ENCODE measurements at regions not wholly inside any gene's neighbourhood (a gene's known extent, or its start where the extent isn't known, plus 50 kb on each side); places are given as distances from the start of the nearest gene placed in this dataset.

DNA sequence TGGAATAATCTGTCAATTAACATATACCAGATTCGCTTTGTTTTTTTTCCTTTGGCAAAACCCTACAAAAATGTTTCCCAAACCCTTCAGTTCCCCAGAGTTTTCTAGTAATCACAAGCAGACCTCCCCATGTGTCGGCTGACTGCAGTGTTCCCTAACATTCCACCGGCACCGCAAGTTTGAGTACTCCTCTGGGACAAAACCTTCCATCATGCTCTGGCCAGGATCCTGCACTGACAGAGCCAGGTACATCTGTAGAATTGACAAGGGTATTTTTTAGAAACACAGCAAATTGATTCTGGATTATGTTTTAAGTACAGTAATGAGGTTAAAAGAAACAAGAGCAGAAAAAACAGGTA, 174.7 kb downstream of the GAS1 start:
- H3K9me3 ChIP-seq (replicated peaks; ENCODE audit: control insufficient read depth, insufficient read depth, low read depth, low read length), result no peaks in the 10 kb centered on the region
- H3K79me2 ChIP-seq (ENCODE audit: control insufficient read depth, insufficient read depth, low read length), result no peaks in the 10 kb centered on the region
- ChIA-PET POLR2A (no interaction called here), CTCF (ENCODE audit: low intra/inter-chr PET ratio) (no interaction called here)
- no peaks in the 10 kb centered on the region for H4K20me1 ChIP-seq (replicated peaks; ENCODE audit: control insufficient read depth, insufficient read depth, low read length)
- H3K9me1 ChIP-seq (ENCODE audit: control insufficient read depth, insufficient read depth, low read length), result no peaks in the 10 kb centered on the region
- H3K4me2 ChIP-seq (ENCODE audit: insufficient read depth, low read length), result no peak overlapping the region
- no peak overlapping the region for H3K9ac ChIP-seq (ENCODE audit: insufficient read depth in 1 of 2, low read depth in 2 of 2, low read length in 2 of 2)
- FAIRE-seq (no peak), DNase-seq (ENCODE audit: extremely low read depth in 1 of 4, low spot score in 3 of 4) (no peak), ATAC-seq (no peak)
- H3K27me3 ChIP-seq (ENCODE audit: control insufficient read depth in 2 of 2, insufficient read depth in 2 of 2, low read length in 2 of 2), result no peaks in the 10 kb centered on the region
- H3K4me1 ChIP-seq (replicated peaks in 1 of 2; ENCODE audit: control insufficient read depth in 2 of 2, insufficient read depth in 2 of 2, low read length in 2 of 2), result no peaks in the 10 kb centered on the region
- H2AFZ ChIP-seq (ENCODE audit: low read depth, low read length), result no peak overlapping the region
- TF ChIP-seq MTA1 (IDR thresholded peaks at IDR 0.05; ENCODE audit: borderline replicate concordance) (no peak), HLTF (IDR thresholded peaks at IDR 0.05) (no peak), ZNF639 (CRISPR knock-in tag; conservative IDR thresholded peaks at IDR 0.05 in 1 of 2, IDR thresholded peaks at IDR 0.05 in 1 of 2) (no peak)
- H3K4me3 ChIP-seq, result no peak overlapping the region
- in situ Hi-C loops (cut with MboI) (no loop called here), intact Hi-C loops (cut with micrococcal nuclease) (no loop called here)
- WGBS (ENCODE audit: insufficient coverage, low coverage, missing lambda C conversion rate), result 0% methylated on average over 4 of the region's 4 CpGs
- no peaks in the 10 kb centered on the region for H3K36me3 ChIP-seq (ENCODE audit: control insufficient read depth, insufficient read depth, low read length)
- no peak overlapping the region for H3K27ac ChIP-seq (ENCODE audit: extremely low read depth, low read depth, low read length)
- BruUV-seq (replicated peaks), result no TSS peak

GRCh38 chr9:86771941-86772634, 175.2 kb downstream of the GAS1 start:
- no TSS peak for BruUV-seq (replicated peaks)
- no peaks in the 10 kb centered on the region for H3K9me3 ChIP-seq (replicated peaks; ENCODE audit: control insufficient read depth, insufficient read depth, low read depth, low read length)
- ATAC-seq (no peak), DNase-seq (ENCODE audit: extremely low read depth in 1 of 4, low spot score in 3 of 4) (no peak), FAIRE-seq (no peak)
- H3K79me2 ChIP-seq (ENCODE audit: control insufficient read depth, insufficient read depth, low read length), result no peaks in the 10 kb centered on the region
- no peak overlapping the region for H3K4me2 ChIP-seq (ENCODE audit: insufficient read depth, low read length)
- no peaks in the 10 kb centered on the region for H4K20me1 ChIP-seq (replicated peaks; ENCODE audit: control insufficient read depth, insufficient read depth, low read length)
- no peak overlapping the region for H2AFZ ChIP-seq (ENCODE audit: low read depth, low read length)
- H3K9me1 ChIP-seq (ENCODE audit: control insufficient read depth, insufficient read depth, low read length), result no peaks in the 10 kb centered on the region
- 0% methylated on average over 6 of the region's 6 CpGs for WGBS (ENCODE audit: insufficient coverage, low coverage, missing lambda C conversion rate)
- in situ Hi-C loops (cut with MboI), result no loop called here
- no peaks in the 10 kb centered on the region for H3K4me1 ChIP-seq (replicated peaks in 1 of 2; ENCODE audit: control insufficient read depth in 2 of 2, insufficient read depth in 2 of 2, low read length in 2 of 2)
- CTCF ChIA-PET (ENCODE audit: low intra/inter-chr PET ratio), result no interaction called here
- no peaks in the 10 kb centered on the region for H3K36me3 ChIP-seq (ENCODE audit: control insufficient read depth, insufficient read depth, low read length)
- no peak overlapping the region for H3K9ac ChIP-seq (ENCODE audit: insufficient read depth in 1 of 2, low read depth in 2 of 2, low read length in 2 of 2)
- no peak overlapping the region for H3K4me3 ChIP-seq
- POLR2A ChIA-PET, result interaction anchor here (0.6 kb wide), 1 partner anchor 49 kb away, joined by 3 read pairs; no protein-coding TSS in a partner anchor
- H3K27me3 ChIP-seq (ENCODE audit: control insufficient read depth in 2 of 2, insufficient read depth in 2 of 2, low read length in 2 of 2), result no peaks in the 10 kb centered on the region
- intact Hi-C loops (cut with micrococcal nuclease), result no loop called here
- no peak overlapping the region for H3K27ac ChIP-seq (ENCODE audit: extremely low read depth, low read depth, low read length)
- TF ChIP-seq CREB1 (IDR thresholded peaks at IDR 0.05) (no peak), CREB1 (CRISPR knock-in tag; IDR thresholded peaks at IDR 0.05) (no peak), ZNF408 (CRISPR knock-in tag; IDR thresholded peaks at IDR 0.05; ENCODE audit: low read depth) (no peak), ZNF347 (CRISPR knock-in tag; IDR thresholded peaks at IDR 0.05; ENCODE audit: low read depth) (no peak), SIN3A (IDR thresholded peaks at IDR 0.05; ENCODE audit: borderline replicate concordance in 2 of 2, control insufficient read depth in 1 of 2, low read depth in 2 of 2, low read length in 2 of 2) (no peak), ZNF551 (CRISPR knock-in tag; IDR thresholded peaks at IDR 0.05) (no peak), THAP7 (CRISPR knock-in tag; IDR thresholded peaks at IDR 0.05) (no peak)
- TF ChIP-seq, protein P1, sequence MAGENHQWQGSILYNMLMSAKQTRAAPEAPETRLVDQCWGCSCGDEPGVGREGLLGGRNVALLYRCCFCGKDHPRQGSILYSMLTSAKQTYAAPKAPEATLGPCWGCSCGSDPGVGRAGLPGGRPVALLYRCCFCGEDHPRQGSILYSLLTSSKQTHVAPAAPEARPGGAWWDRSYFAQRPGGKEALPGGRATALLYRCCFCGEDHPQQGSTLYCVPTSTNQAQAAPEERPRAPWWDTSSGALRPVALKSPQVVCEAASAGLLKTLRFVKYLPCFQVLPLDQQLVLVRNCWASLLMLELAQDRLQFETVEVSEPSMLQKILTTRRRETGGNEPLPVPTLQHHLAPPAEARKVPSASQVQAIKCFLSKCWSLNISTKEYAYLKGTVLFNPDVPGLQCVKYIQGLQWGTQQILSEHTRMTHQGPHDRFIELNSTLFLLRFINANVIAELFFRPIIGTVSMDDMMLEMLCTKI (IDR thresholded peaks at IDR 0.05; ENCODE audit: partially characterized antibody), result no peak

Data from K562 (cell line).